Mononuclear cell (primary cell): ENCODE measurements at regions not wholly inside any gene's neighbourhood (a gene's known extent, or its start where the extent isn't known, plus 50 kb on each side); places are given as distances from the start of the nearest gene placed in this dataset.

Experiments used
- H3K27me3 ChIP-seq: 2 replicates; pipeline ENCODE4 v1.6.0; 2011; ENCODE audit warnings: low read length, control low read depth; ENCODE audit not compliant: insufficient read depth
- H3K4me1 ChIP-seq: 2 replicates; pipeline ENCODE4 v1.5.1; 2011; ENCODE audit warnings: mild to moderate bottlenecking, low read length, control low read depth; ENCODE audit not compliant: insufficient read depth
- H3K4me3 ChIP-seq: 2 replicates; pipeline ENCODE4 v1.5.1; 2011; ENCODE audit warnings: mild to moderate bottlenecking, low read length, moderate library complexity
- H3K9me3 ChIP-seq: 2 replicates; pipeline ENCODE4 v1.5.1; 2011; ENCODE audit warnings: low read depth, mild to moderate bottlenecking, control low read depth, low read length

- Histone ChIP-seq H3K9me3 (peaks cover 15% of the 10 kb centered on the region), H3K4me3 (no peak overlapping the region), H3K4me1 (no peaks in the 10 kb centered on the region), H3K27me3 (no peaks in the 10 kb centered on the region)
Observed at GRCh38 chr1:209262631-209263030, 320.9 kb upstream of the CAMK1G start.

GRCh38 chr1:209265301-209265700 is 318.2 kb upstream of the CAMK1G start:
- Histone ChIP-seq H3K27me3 (no peaks in the 10 kb centered on the region), H3K4me1 (no peaks in the 10 kb centered on the region), H3K9me3 (no peaks in the 10 kb centered on the region), H3K4me3 (no peak overlapping the region)

- Histone ChIP-seq H3K4me1 (no peaks in the 10 kb centered on the region), H3K27me3 (no peaks in the 10 kb centered on the region), H3K4me3 (no peak overlapping the region), H3K9me3 (no peaks in the 10 kb centered on the region)
Observed at GRCh38 chr1:209266590-209267205, 316.8 kb upstream of the CAMK1G start.

GRCh38 chr1:209267968-209268367 is 315.5 kb upstream of the CAMK1G start:
- no peaks in the 10 kb centered on the region for H3K9me3 ChIP-seq
- H3K4me1 ChIP-seq = no peaks in the 10 kb centered on the region
- no peak overlapping the region for H3K4me3 ChIP-seq
- no peaks in the 10 kb centered on the region for H3K27me3 ChIP-seq

GRCh38 chr1:209268479-209268878 is 315.0 kb upstream of the CAMK1G start:
- Histone ChIP-seq H3K4me3 (no peak overlapping the region), H3K9me3 (no peaks in the 10 kb centered on the region), H3K4me1 (no peaks in the 10 kb centered on the region), H3K27me3 (no peaks in the 10 kb centered on the region)

- no peaks in the 10 kb centered on the region for H3K9me3 ChIP-seq
- H3K27me3 ChIP-seq = no peaks in the 10 kb centered on the region
- H3K4me1 ChIP-seq = no peaks in the 10 kb centered on the region
- no peak overlapping the region for H3K4me3 ChIP-seq
Observed at GRCh38 chr1:209276321-209276720, 307.2 kb upstream of the CAMK1G start.

- H3K4me3 ChIP-seq = no peak overlapping the region
- H3K9me3 ChIP-seq = no peaks in the 10 kb centered on the region
- no peaks in the 10 kb centered on the region for H3K4me1 ChIP-seq
- H3K27me3 ChIP-seq = no peaks in the 10 kb centered on the region
Observed at GRCh38 chr1:209277662-209278061, 305.9 kb upstream of the CAMK1G start.

GRCh38 chr1:209291715-209292114 is 291.8 kb upstream of the CAMK1G start:
- no peaks in the 10 kb centered on the region for H3K9me3 ChIP-seq
- no peaks in the 10 kb centered on the region for H3K4me1 ChIP-seq
- peaks cover 2% of the 10 kb centered on the region for H3K27me3 ChIP-seq
- no peak overlapping the region for H3K4me3 ChIP-seq

- Histone ChIP-seq H3K4me1 (peaks cover 9% of the 10 kb centered on the region), H3K27me3 (no peaks in the 10 kb centered on the region), H3K4me3 (no peak overlapping the region), H3K9me3 (no peaks in the 10 kb centered on the region)
Observed at GRCh38 chr1:209302779-209303568, 280.5 kb upstream of the CAMK1G start.

- Histone ChIP-seq H3K4me3 (no peak overlapping the region), H3K9me3 (no peaks in the 10 kb centered on the region), H3K27me3 (no peaks in the 10 kb centered on the region), H3K4me1 (peaks cover 9% of the 10 kb centered on the region)
Observed at GRCh38 chr1:209304166-209304565, 279.3 kb upstream of the CAMK1G start.

GRCh38 chr1:209305221-209305954 is 278.1 kb upstream of the CAMK1G start:
- no peak overlapping the region for H3K4me3 ChIP-seq
- no peaks in the 10 kb centered on the region for H3K27me3 ChIP-seq
- H3K9me3 ChIP-seq = no peaks in the 10 kb centered on the region
- peaks cover 9% of the 10 kb centered on the region for H3K4me1 ChIP-seq

- H3K4me3 ChIP-seq = no peak overlapping the region
- peaks cover 7% of the 10 kb centered on the region for H3K4me1 ChIP-seq
- H3K27me3 ChIP-seq = no peaks in the 10 kb centered on the region
- H3K9me3 ChIP-seq = no peaks in the 10 kb centered on the region
Observed at GRCh38 chr1:209307846-209308245, 275.7 kb upstream of the CAMK1G start.

- Histone ChIP-seq H3K4me1 (peaks cover 3% of the 10 kb centered on the region), H3K4me3 (no peak overlapping the region), H3K27me3 (no peaks in the 10 kb centered on the region), H3K9me3 (no peaks in the 10 kb centered on the region)
Observed at GRCh38 chr1:209309198-209309597, 274.3 kb upstream of the CAMK1G start.

- Histone ChIP-seq H3K4me1 (no peaks in the 10 kb centered on the region), H3K4me3 (no peak overlapping the region), H3K27me3 (no peaks in the 10 kb centered on the region), H3K9me3 (no peaks in the 10 kb centered on the region)
Observed at GRCh38 chr1:209311770-209312169, 271.7 kb upstream of the CAMK1G start.

GRCh38 chr1:209316929-209317328 is 266.6 kb upstream of the CAMK1G start:
- no peaks in the 10 kb centered on the region for H3K27me3 ChIP-seq
- no peak overlapping the region for H3K4me3 ChIP-seq
- no peaks in the 10 kb centered on the region for H3K4me1 ChIP-seq
- H3K9me3 ChIP-seq = no peaks in the 10 kb centered on the region
